Renal cortex interstitium (tissue), 11 donors: ENCODE measurements at regions not wholly inside any gene's neighbourhood (a gene's known extent, or its start where the extent isn't known, plus 50 kb on each side); places are given as distances from the start of the nearest gene placed in this dataset.
"Not testable (repeated sequence)": the region's sequence is repeated elsewhere in the genome, so short reads cannot be mapped to it uniquely, and the experiment has no call there.

Source experiments
- DNase-seq, 11 donors: peaks; one replicate each; pipeline ENCODE4 v3.0.0-alpha.2; 2013; ENCODE audit warnings: low read depth in 9 of 11, low spot score in 4 of 11; ENCODE audit errors: extremely low read depth in 1 of 11

GRCh38 chr4:154164931-154165839, 326.4 kb downstream of the DCHS2 start:
- DNase-seq = no peak

- peak in 2 of 11 donors; percentile 2 to 5 for DNase-seq
Measured at GRCh38 chr4:154160519-154161301, 330.9 kb downstream of the DCHS2 start.

GRCh38 chr4:154158361-154159155, 333.0 kb downstream of the DCHS2 start:
- no peak for DNase-seq

GRCh38 chr4:154152546-154152945, 339.1 kb downstream of the DCHS2 start:
- DNase-seq = no peak

- DNase-seq = not testable (repeated sequence)
Measured at GRCh38 chr4:154149236-154149635, 342.4 kb downstream of the DCHS2 start.

- DNase-seq = no peak
Measured at GRCh38 chr4:154143720-154144119, 347.9 kb downstream of the DCHS2 start.

GRCh38 chr4:154142664-154143063, 348.9 kb downstream of the DCHS2 start:
- no peak for DNase-seq

- no peak for DNase-seq
Measured at GRCh38 chr4:154140869-154141268, 350.7 kb downstream of the DCHS2 start.

GRCh38 chr4:154137320-154137905, 348.5 kb upstream of the SFRP2 start:
- DNase-seq = no peak

- no peak for DNase-seq
Measured at GRCh38 chr4:154135576-154135975, 346.7 kb upstream of the SFRP2 start.

GRCh38 chr4:154132406-154132805, 343.5 kb upstream of the SFRP2 start:
- DNase-seq = no peak

GRCh38 chr4:154126276-154126675, 337.4 kb upstream of the SFRP2 start:
- no peak for DNase-seq

- DNase-seq = no peak
Measured at GRCh38 chr4:154125340-154125739, 336.5 kb upstream of the SFRP2 start.

- DNase-seq = no peak
Measured at GRCh38 chr4:154124539-154125255, 335.8 kb upstream of the SFRP2 start.

GRCh38 chr4:154123897-154124296, 335.0 kb upstream of the SFRP2 start:
- no peak for DNase-seq

- no peak for DNase-seq
Measured at GRCh38 chr4:154120690-154121345, 331.9 kb upstream of the SFRP2 start.

GRCh38 chr4:154120006-154120676, 331.3 kb upstream of the SFRP2 start:
- no peak for DNase-seq
